WTC11 (cell line): ENCODE measurements at regions not wholly inside any gene's neighbourhood (a gene's known extent, or its start where the extent isn't known, plus 50 kb on each side); places are given as distances from the start of the nearest gene placed in this dataset.

ENCODE experiments used
- ATAC-seq: fragments of 200-7000 bp; cut with Tn5 transposase; 2 replicates; pipeline ENCODE4 v1.10.0; 2021; ENCODE audit warnings: mild to moderate bottlenecking, moderate library complexity
- CTCF ChIA-PET: fragments of 300-600 bp; sonication (Branson Sonifier 250); formaldehyde crosslinking; loops from one replicate; lab custom pipeline; 2021; ENCODE audit warnings: antibody characterized with exemption; lab: Charles Lee
- POLR2A ChIA-PET: fragments of 350-600 bp; sonication (Branson Sonifier 250); formaldehyde crosslinking; loops from one replicate; lab custom pipeline; 2021; ENCODE audit warnings: antibody characterized with exemption; lab: Charles Lee
- DNase-seq: peaks from one replicate; pipeline ENCODE4 v3.0.0; 2021; ENCODE audit warnings: low spot score
- H3K27ac Mint-ChIP-seq: 2 replicates; pipeline ENCODE4 v1.8.0; 2021; ENCODE audit warnings: mixed read lengths
- H3K27me3 Mint-ChIP-seq: 2 replicates; pipeline ENCODE4 v1.8.0; 2021; ENCODE audit warnings: low read depth, mild to moderate bottlenecking, moderate library complexity, mixed read lengths
- H3K36me3 Mint-ChIP-seq: 2 replicates; pipeline ENCODE4 v1.8.0; 2021; ENCODE audit warnings: mixed read lengths
- H3K4me1 Mint-ChIP-seq: 2 replicates; pipeline ENCODE4 v1.8.0; 2022; ENCODE audit warnings: mixed read lengths
- H3K4me3 Mint-ChIP-seq: 2 replicates; pipeline ENCODE4 v1.8.0; 2021; ENCODE audit warnings: mild to moderate bottlenecking, moderate library complexity, mixed read lengths
- H3K9me3 Mint-ChIP-seq: 2 replicates; pipeline ENCODE4 v1.8.0; 2021; ENCODE audit warnings: mixed read lengths
- CREM ChIP-seq: sonication (generic); formaldehyde crosslinking; IDR thresholded peaks from 2 replicates; pipeline ENCODE4 v1.8.1; 2022; ENCODE audit warnings: mild to moderate bottlenecking, missing genetic modification reagents, moderate library complexity
- GABPB1 ChIP-seq: sonication (generic); formaldehyde crosslinking; IDR thresholded peaks from 2 replicates; pipeline ENCODE4 v1.8.1; 2023; ENCODE audit warnings: mild to moderate bottlenecking, missing genetic modification reagents
- JUN ChIP-seq: sonication (generic); formaldehyde crosslinking; IDR thresholded peaks from 2 replicates; pipeline ENCODE4 v1.8.0; 2023; ENCODE audit warnings: mild to moderate bottlenecking, missing genetic modification reagents
- MYBL2 ChIP-seq: sonication (generic); formaldehyde crosslinking; IDR thresholded peaks from 2 replicates; pipeline ENCODE4 v1.8.1; 2023; ENCODE audit warnings: mild to moderate bottlenecking, moderate library complexity, missing genetic modification reagents
- NFYB ChIP-seq: sonication (generic); formaldehyde crosslinking; conservative IDR thresholded peaks from 2 replicates; pipeline ENCODE4 v1.8.0; 2022; ENCODE audit warnings: low read depth, missing genetic modification reagents
- NR1H2 ChIP-seq: sonication (generic); formaldehyde crosslinking; IDR thresholded peaks from 2 replicates; pipeline ENCODE4 v1.9.0; 2021; ENCODE audit warnings: mild to moderate bottlenecking, moderate library complexity, missing genetic modification reagents
- NR2C2 ChIP-seq: sonication (generic); formaldehyde crosslinking; IDR thresholded peaks from 2 replicates; pipeline ENCODE4 v1.8.0; 2022; ENCODE audit warnings: mild to moderate bottlenecking, missing genetic modification reagents
- NR3C1 ChIP-seq: sonication (generic); formaldehyde crosslinking; conservative IDR thresholded peaks from 2 replicates; pipeline ENCODE4 v1.8.1; 2023; ENCODE audit warnings: low read depth, mild to moderate bottlenecking, missing genetic modification reagents
- OVOL2 ChIP-seq: fragments of 250-450 bp; sonication (Bioruptor Pico); IDR thresholded peaks from 2 replicates; pipeline ENCODE4 v1.9.0; 2021; ENCODE audit warnings: mild to moderate bottlenecking, borderline replicate concordance
- SMAD3 ChIP-seq: sonication (generic); formaldehyde crosslinking; IDR thresholded peaks from 2 replicates; pipeline ENCODE4 v1.8.0; 2022; ENCODE audit warnings: missing genetic modification reagents, mild to moderate bottlenecking, borderline replicate concordance
- TEAD1 ChIP-seq: sonication (generic); formaldehyde crosslinking; IDR thresholded peaks from 2 replicates; pipeline ENCODE4 v1.8.0; 2022; ENCODE audit warnings: mild to moderate bottlenecking, missing genetic modification reagents
- ZNF121 ChIP-seq: sonication (generic); formaldehyde crosslinking; IDR thresholded peaks from 2 replicates; pipeline ENCODE4 v1.8.0; 2023; ENCODE audit warnings: missing genetic modification reagents
- ZNF416 ChIP-seq: fragments of 250-450 bp; sonication (Bioruptor Pico); IDR thresholded peaks from 2 replicates; pipeline ENCODE4 v1.9.0; 2021; ENCODE audit warnings: mild to moderate bottlenecking, inconsistent platforms
- TF ChIP-seq, protein P1 (sequence below): sonication (generic); formaldehyde crosslinking; IDR thresholded peaks from 2 replicates; pipeline ENCODE4 v1.8.1; 2023; ENCODE audit warnings: mild to moderate bottlenecking, missing genetic modification reagents, moderate library complexity
- TF ChIP-seq, protein P2 (sequence below): sonication (generic); formaldehyde crosslinking; conservative IDR thresholded peaks from 2 replicates; pipeline ENCODE4 v1.8.1; 2023; ENCODE audit warnings: mild to moderate bottlenecking, low read depth, missing genetic modification reagents, moderate library complexity
- TF ChIP-seq, protein P3 (sequence below): sonication (generic); formaldehyde crosslinking; IDR thresholded peaks from 2 replicates; pipeline ENCODE4 v1.8.0; 2023; ENCODE audit warnings: missing genetic modification reagents, mild to moderate bottlenecking, borderline replicate concordance
- TF ChIP-seq, protein P4 (sequence below): fragments of 250-450 bp; sonication (Bioruptor Pico); IDR thresholded peaks from 2 replicates; pipeline ENCODE4 v1.9.0; 2021; ENCODE audit warnings: mild to moderate bottlenecking
- TF ChIP-seq, protein P5 (sequence below): sonication (generic); formaldehyde crosslinking; IDR thresholded peaks from 2 replicates; pipeline ENCODE4 v1.8.0; 2023; ENCODE audit warnings: mild to moderate bottlenecking, missing genetic modification reagents
- TF ChIP-seq, protein P6 (sequence below): sonication (generic); formaldehyde crosslinking; IDR thresholded peaks from 2 replicates; pipeline ENCODE4 v1.8.1; 2022; ENCODE audit warnings: missing genetic modification reagents, borderline replicate concordance

DNA sequence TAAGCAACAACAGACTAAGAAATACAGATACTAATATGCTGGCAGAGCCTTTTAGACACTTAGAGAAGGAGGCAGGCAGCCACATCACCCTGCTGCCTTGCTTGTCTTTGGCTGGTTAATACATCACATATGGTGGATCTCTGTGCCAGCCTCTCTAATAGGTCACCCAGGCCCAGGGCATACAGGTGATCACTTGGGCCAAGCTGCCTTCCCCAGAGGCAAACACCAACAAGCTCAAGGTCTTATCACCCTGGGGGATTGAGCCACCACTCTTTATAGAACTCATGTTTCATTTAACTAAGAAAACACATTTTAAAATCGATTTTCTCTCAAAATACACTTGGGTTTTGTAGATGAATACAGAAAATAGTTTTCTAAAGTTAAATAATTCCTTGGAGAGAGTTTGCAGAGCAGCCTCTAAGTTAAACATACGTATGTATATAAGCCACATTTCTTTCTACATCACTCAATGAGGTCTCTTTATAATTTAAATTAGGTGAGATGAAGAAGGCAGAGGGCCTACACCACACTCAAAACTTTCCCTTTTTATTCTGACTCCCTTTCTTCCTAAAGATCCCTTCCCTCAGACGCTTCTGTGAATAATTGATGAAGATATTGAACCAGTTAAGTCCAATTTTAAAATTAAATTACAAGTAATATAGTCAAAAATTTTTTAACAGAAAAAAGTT, 556.8 kb upstream of the GHITM start:
- TF ChIP-seq MYBL2 (CRISPR knock-in tag) (no peak), JUN (no peak), NR1H2 (CRISPR knock-in tag) (no peak), GABPB1 (no peak), CREM (no peak), OVOL2 (CRISPR knock-in tag) (no peak)
- TF ChIP-seq, protein P1, sequence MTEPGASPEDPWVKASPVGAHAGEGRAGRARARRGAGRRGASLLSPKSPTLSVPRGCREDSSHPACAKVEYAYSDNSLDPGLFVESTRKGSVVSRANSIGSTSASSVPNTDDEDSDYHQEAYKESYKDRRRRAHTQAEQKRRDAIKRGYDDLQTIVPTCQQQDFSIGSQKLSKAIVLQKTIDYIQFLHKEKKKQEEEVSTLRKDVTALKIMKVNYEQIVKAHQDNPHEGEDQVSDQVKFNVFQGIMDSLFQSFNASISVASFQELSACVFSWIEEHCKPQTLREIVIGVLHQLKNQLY (CRISPR knock-in tag), result no peak
- TF ChIP-seq, protein P2, sequence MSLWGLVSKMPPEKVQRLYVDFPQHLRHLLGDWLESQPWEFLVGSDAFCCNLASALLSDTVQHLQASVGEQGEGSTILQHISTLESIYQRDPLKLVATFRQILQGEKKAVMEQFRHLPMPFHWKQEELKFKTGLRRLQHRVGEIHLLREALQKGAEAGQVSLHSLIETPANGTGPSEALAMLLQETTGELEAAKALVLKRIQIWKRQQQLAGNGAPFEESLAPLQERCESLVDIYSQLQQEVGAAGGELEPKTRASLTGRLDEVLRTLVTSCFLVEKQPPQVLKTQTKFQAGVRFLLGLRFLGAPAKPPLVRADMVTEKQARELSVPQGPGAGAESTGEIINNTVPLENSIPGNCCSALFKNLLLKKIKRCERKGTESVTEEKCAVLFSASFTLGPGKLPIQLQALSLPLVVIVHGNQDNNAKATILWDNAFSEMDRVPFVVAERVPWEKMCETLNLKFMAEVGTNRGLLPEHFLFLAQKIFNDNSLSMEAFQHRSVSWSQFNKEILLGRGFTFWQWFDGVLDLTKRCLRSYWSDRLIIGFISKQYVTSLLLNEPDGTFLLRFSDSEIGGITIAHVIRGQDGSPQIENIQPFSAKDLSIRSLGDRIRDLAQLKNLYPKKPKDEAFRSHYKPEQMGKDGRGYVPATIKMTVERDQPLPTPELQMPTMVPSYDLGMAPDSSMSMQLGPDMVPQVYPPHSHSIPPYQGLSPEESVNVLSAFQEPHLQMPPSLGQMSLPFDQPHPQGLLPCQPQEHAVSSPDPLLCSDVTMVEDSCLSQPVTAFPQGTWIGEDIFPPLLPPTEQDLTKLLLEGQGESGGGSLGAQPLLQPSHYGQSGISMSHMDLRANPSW (CRISPR knock-in tag), result no peak
- TF ChIP-seq, protein P3, sequence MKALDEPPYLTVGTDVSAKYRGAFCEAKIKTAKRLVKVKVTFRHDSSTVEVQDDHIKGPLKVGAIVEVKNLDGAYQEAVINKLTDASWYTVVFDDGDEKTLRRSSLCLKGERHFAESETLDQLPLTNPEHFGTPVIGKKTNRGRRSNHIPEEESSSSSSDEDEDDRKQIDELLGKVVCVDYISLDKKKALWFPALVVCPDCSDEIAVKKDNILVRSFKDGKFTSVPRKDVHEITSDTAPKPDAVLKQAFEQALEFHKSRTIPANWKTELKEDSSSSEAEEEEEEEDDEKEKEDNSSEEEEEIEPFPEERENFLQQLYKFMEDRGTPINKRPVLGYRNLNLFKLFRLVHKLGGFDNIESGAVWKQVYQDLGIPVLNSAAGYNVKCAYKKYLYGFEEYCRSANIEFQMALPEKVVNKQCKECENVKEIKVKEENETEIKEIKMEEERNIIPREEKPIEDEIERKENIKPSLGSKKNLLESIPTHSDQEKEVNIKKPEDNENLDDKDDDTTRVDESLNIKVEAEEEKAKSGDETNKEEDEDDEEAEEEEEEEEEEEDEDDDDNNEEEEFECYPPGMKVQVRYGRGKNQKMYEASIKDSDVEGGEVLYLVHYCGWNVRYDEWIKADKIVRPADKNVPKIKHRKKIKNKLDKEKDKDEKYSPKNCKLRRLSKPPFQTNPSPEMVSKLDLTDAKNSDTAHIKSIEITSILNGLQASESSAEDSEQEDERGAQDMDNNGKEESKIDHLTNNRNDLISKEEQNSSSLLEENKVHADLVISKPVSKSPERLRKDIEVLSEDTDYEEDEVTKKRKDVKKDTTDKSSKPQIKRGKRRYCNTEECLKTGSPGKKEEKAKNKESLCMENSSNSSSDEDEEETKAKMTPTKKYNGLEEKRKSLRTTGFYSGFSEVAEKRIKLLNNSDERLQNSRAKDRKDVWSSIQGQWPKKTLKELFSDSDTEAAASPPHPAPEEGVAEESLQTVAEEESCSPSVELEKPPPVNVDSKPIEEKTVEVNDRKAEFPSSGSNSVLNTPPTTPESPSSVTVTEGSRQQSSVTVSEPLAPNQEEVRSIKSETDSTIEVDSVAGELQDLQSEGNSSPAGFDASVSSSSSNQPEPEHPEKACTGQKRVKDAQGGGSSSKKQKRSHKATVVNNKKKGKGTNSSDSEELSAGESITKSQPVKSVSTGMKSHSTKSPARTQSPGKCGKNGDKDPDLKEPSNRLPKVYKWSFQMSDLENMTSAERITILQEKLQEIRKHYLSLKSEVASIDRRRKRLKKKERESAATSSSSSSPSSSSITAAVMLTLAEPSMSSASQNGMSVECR, result no peak
- TF ChIP-seq, protein P4, sequence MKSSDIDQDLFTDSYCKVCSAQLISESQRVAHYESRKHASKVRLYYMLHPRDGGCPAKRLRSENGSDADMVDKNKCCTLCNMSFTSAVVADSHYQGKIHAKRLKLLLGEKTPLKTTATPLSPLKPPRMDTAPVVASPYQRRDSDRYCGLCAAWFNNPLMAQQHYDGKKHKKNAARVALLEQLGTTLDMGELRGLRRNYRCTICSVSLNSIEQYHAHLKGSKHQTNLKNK, result no peak
- TF ChIP-seq, all 79 proteins: peak for 0
- Mint-ChIP-seq H3K4me1 (peaks cover 10% of the 10 kb centered on the region), H3K36me3 (peaks cover 8% of the 10 kb centered on the region), H3K9me3 (peaks cover 9% of the 10 kb centered on the region), H3K4me3 (no peak overlapping the region), H3K27me3 (no peaks in the 10 kb centered on the region), H3K27ac (no peak overlapping the region)
- DNase-seq (no peak), ATAC-seq (peak; percentile 82)
- CTCF ChIA-PET, result interaction anchor here (1.5 kb wide), 1 partner anchor 20 kb away, joined by 4 read pairs; no protein-coding TSS in a partner anchor
- POLR2A ChIA-PET, result no interaction called here

DNA sequence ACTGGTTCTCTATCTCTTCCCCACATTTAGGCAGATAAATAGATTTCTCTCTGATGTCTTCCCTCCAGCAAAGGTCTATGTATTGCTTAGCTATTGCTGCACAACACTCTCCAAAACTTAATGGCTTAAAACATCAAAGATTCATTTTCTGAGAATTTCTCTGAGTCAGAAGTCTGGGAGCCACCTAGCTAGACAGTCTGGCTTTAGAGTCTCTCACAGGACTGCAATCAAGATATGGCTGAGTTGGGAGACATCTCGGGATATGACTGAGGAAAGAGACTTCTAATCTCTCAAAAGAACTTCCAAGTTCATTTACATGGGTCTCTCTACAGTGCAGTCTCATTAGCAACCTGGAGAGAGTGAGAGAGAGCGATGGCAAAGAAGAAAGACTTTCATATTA, 553.6 kb upstream of the GHITM start:
- ChIA-PET POLR2A (no interaction called here), CTCF (no interaction called here)
- Mint-ChIP-seq H3K27ac (no peak overlapping the region), H3K4me3 (no peak overlapping the region), H3K9me3 (peaks cover 4% of the 10 kb centered on the region; the same call in 1 of the 2 replicates), H3K36me3 (no peaks in the 10 kb centered on the region), H3K4me1 (peaks cover 10% of the 10 kb centered on the region), H3K27me3 (no peaks in the 10 kb centered on the region)
- ATAC-seq (no peak), DNase-seq (no peak)
- TF ChIP-seq NR3C1 (CRISPR knock-in tag) (no peak), ZNF121 (CRISPR knock-in tag) (no peak), CREM (no peak), TEAD1 (CRISPR knock-in tag) (no peak), ZNF416 (no peak), SMAD3 (CRISPR knock-in tag) (no peak), NFYB (no peak), NR2C2 (CRISPR knock-in tag) (no peak)
- TF ChIP-seq, protein P5, sequence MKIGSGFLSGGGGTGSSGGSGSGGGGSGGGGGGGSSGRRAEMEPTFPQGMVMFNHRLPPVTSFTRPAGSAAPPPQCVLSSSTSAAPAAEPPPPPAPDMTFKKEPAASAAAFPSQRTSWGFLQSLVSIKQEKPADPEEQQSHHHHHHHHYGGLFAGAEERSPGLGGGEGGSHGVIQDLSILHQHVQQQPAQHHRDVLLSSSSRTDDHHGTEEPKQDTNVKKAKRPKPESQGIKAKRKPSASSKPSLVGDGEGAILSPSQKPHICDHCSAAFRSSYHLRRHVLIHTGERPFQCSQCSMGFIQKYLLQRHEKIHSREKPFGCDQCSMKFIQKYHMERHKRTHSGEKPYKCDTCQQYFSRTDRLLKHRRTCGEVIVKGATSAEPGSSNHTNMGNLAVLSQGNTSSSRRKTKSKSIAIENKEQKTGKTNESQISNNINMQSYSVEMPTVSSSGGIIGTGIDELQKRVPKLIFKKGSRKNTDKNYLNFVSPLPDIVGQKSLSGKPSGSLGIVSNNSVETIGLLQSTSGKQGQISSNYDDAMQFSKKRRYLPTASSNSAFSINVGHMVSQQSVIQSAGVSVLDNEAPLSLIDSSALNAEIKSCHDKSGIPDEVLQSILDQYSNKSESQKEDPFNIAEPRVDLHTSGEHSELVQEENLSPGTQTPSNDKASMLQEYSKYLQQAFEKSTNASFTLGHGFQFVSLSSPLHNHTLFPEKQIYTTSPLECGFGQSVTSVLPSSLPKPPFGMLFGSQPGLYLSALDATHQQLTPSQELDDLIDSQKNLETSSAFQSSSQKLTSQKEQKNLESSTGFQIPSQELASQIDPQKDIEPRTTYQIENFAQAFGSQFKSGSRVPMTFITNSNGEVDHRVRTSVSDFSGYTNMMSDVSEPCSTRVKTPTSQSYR, result no peak
- TF ChIP-seq, protein P6, sequence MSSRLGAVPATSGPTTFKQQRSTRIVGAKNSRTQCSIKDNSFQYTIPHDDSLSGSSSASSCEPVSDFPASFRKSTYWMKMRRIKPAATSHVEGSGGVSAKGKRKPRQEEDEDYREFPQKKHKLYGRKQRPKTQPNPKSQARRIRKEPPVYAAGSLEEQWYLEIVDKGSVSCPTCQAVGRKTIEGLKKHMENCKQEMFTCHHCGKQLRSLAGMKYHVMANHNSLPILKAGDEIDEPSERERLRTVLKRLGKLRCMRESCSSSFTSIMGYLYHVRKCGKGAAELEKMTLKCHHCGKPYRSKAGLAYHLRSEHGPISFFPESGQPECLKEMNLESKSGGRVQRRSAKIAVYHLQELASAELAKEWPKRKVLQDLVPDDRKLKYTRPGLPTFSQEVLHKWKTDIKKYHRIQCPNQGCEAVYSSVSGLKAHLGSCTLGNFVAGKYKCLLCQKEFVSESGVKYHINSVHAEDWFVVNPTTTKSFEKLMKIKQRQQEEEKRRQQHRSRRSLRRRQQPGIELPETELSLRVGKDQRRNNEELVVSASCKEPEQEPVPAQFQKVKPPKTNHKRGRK (CRISPR knock-in tag), result no peak
